Ovary (tissue), 7 donors: ENCODE measurements at regions not wholly inside any gene's neighbourhood (a gene's known extent, or its start where the extent isn't known, plus 50 kb on each side); places are given as distances from the start of the nearest gene placed in this dataset.

Source experiments
- DNase-seq, 5 donors: peaks; one replicate each; pipeline ENCODE4 v3.0.0-alpha.2; 2019 to 2020
- H3K27ac ChIP-seq, 2 donors: fragments of 200-600 bp; one replicate each; pipeline versions ENCODE4 v1.5.1 to v1.8.0; 2019 to 2022
- H3K27me3 ChIP-seq: fragments of 200-600 bp; one replicate; pipeline ENCODE4 v1.8.0; 2022
- H3K36me3 ChIP-seq: fragments of 200-600 bp; sonication (generic); one replicate; pipeline ENCODE4 v1.5.1; 2019
- H3K4me1 ChIP-seq: one replicate; pipeline ENCODE4 v1.8.1; 2013; ENCODE audit warnings: mild to moderate bottlenecking, moderate library complexity; ENCODE audit not compliant: insufficient read depth
- H3K4me3 ChIP-seq: fragments of 200-600 bp; sonication (generic); one replicate; pipeline ENCODE4 v1.5.1; 2017
- H3K9me3 ChIP-seq, 2 donors: fragments of 200-600 bp in 1 of 2; sonication (generic) in 1 of 2; one replicate each; pipeline versions ENCODE4 v1.5.1 to v1.8.1; 2013 to 2019; ENCODE audit warnings: mild to moderate bottlenecking in 1 of 2, moderate library complexity in 1 of 2
- CTCF ChIP-seq, 3 donors: fragments of 450-650 bp in 2 of 3; fragments of 200-600 bp in 1 of 3; IDR thresholded peaks; one replicate each; pipeline versions ENCODE4 v1.5.1 to v1.8.0; 2016 to 2022; ENCODE audit warnings: antibody characterized with exemption in 3 of 3, mild to moderate bottlenecking in 1 of 3
- EP300 ChIP-seq: sonication (generic); formaldehyde crosslinking; IDR thresholded peaks from one replicate; pipeline ENCODE4 v1.6.1; 2017; ENCODE audit warnings: antibody characterized with exemption
- POLR2A ChIP-seq: fragments of 450-650 bp; IDR thresholded peaks from one replicate; pipeline ENCODE4 v1.6.1; 2017; ENCODE audit warnings: antibody characterized with exemption, mild to moderate bottlenecking, moderate library complexity
- WGBS, 3 donors: extraction: QIAGEN DNeasy Blood & Tissue Kit in 1 of 3; methylation state at CpG; one replicate each; pipeline versions ENCODE4 v1.1.5 to v1.1.7; 2013 to 2017; 5-methylcytosine and 5-hydroxymethylcytosine counted together
- intact Hi-C, 4 donors: fragments of 100-400 bp; cut with DNase I; formaldehyde crosslinking; loops; one replicate each; pipeline versions ENCODE4 v1.11.0 to v1.15.1; 2022 to 2023
- donor health status: DM: no; HTN: no; CAD: no; lungs with moderate emphysema.
- donor health status: DM: no; HTN: no; CAD: no.
- donor health status: Bipolar disorder and iron deficiency.
- donor health status: DM: no; HTN: no; CAD: no.
- donor health status: DM: yes; HTN: yes; CAD: no.

- TF ChIP-seq EP300 (no peak), CTCF (IDR thresholded peaks at IDR 0.05) (no peak), POLR2A (no peak)
- Histone ChIP-seq H3K4me3 (no peak overlapping the region), H3K36me3 (no peaks in the 10 kb centered on the region), H3K4me1 (no peaks in the 10 kb centered on the region), H3K9me3 (no peaks in the 10 kb centered on the region), H3K27ac (no peak overlapping the region), H3K27me3 (no peaks in the 10 kb centered on the region)
- DNase-seq = no peak
- intact Hi-C loops = no loop called here
- 75 to 88% (median 83%) methylated on average over 1 of the region's 1 CpG for WGBS, 3 donors
Observed at GRCh38 chr1:192010406-192010805, 147.9 kb upstream of the RGS18 start.

GRCh38 chr1:192011525-192011924, 146.7 kb upstream of the RGS18 start:
- Histone ChIP-seq H3K36me3 (no peaks in the 10 kb centered on the region), H3K27ac (no peak overlapping the region), H3K4me1 (no peaks in the 10 kb centered on the region), H3K27me3 (no peaks in the 10 kb centered on the region), H3K4me3 (no peak overlapping the region), H3K9me3 (no peaks in the 10 kb centered on the region)
- DNase-seq = no peak
- intact Hi-C loops = no loop called here
- TF ChIP-seq POLR2A (no peak), CTCF (IDR thresholded peaks at IDR 0.05) (no peak), EP300 (no peak)
- WGBS, 3 donors = 96 to 98% (median 97%) methylated on average over 11 of the region's 11 CpGs

- no peak for DNase-seq
- Histone ChIP-seq H3K27me3 (no peaks in the 10 kb centered on the region), H3K4me3 (no peak overlapping the region), H3K4me1 (no peaks in the 10 kb centered on the region), H3K9me3 (no peaks in the 10 kb centered on the region), H3K27ac (no peak overlapping the region), H3K36me3 (no peaks in the 10 kb centered on the region)
- WGBS, 3 donors = 88 to 91% (median 90%) methylated on average over 3 of the region's 3 CpGs
- TF ChIP-seq CTCF (IDR thresholded peaks at IDR 0.05) = no peak
- TF ChIP-seq EP300 = no peak
- TF ChIP-seq POLR2A = no peak
- intact Hi-C loops = no loop called here
Observed at GRCh38 chr1:192022827-192023226, 135.4 kb upstream of the RGS18 start.

GRCh38 chr1:192024881-192025280, 133.4 kb upstream of the RGS18 start:
- H3K27me3 ChIP-seq = no peaks in the 10 kb centered on the region
- H3K9me3 ChIP-seq = no peaks in the 10 kb centered on the region
- no peak overlapping the region for H3K27ac ChIP-seq
- TF ChIP-seq POLR2A = no peak
- intact Hi-C loops = no loop called here
- no peaks in the 10 kb centered on the region for H3K4me1 ChIP-seq
- no peak overlapping the region for H3K4me3 ChIP-seq
- no peaks in the 10 kb centered on the region for H3K36me3 ChIP-seq
- DNase-seq = no peak
- WGBS, 3 donors = 91 to 96% (median 94%) methylated on average over 2 of the region's 2 CpGs

GRCh38 chr1:192038567-192038966, 119.7 kb upstream of the RGS18 start:
- Histone ChIP-seq H3K9me3 (no peaks in the 10 kb centered on the region), H3K27me3 (no peaks in the 10 kb centered on the region), H3K4me1 (no peaks in the 10 kb centered on the region), H3K4me3 (no peak overlapping the region), H3K36me3 (no peaks in the 10 kb centered on the region), H3K27ac (no peak overlapping the region)
- intact Hi-C loops = no loop called here
- WGBS, 3 donors = 85 to 90% (median 89%) methylated on average over 1 of the region's 1 CpG
- no peak for DNase-seq
- no peak for TF ChIP-seq POLR2A
- no peak for TF ChIP-seq EP300
- TF ChIP-seq CTCF (IDR thresholded peaks at IDR 0.05) = no peak
